Right lung (tissue), 2 donors: ENCODE measurements at regions not wholly inside any gene's neighbourhood (a gene's known extent, or its start where the extent isn't known, plus 50 kb on each side); places are given as distances from the start of the nearest gene placed in this dataset.

Experiments used
- DNase-seq, 2 donors: peaks; one replicate each; pipeline ENCODE4 v3.0.0-alpha.2; 2013

- DNase-seq, result no peak
These were observed 1678.8 kb downstream of the MAT2B start for GRCh38 chr5:165184183-165184582.

GRCh38 chr5:165185716-165186115, 1680.3 kb downstream of the MAT2B start:
- no peak for DNase-seq

- no peak for DNase-seq
These were observed 1682.4 kb downstream of the MAT2B start for GRCh38 chr5:165187815-165188214.

GRCh38 chr5:165188556-165189175, 1683.2 kb downstream of the MAT2B start:
- DNase-seq, result no peak

GRCh38 chr5:165196961-165197360, 1691.5 kb downstream of the MAT2B start:
- no peak for DNase-seq

DNA sequence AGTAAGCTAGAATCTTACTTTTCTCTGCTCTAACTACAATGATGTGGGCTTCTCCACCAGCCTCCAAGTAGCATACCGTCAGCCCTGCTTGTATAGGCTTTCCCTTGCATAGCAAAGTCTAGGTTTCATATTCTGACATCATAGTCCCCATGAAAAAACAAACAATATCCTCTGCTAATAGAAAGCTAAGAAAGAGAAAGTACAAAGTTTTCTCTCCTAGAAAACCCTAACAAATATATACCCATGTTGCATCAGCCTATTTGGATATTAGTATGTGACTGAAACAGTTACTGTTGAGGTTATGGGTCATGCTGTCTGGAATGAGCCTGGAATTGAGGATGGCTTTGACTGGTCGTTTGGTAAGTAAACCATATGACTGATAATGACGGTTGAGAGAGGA, 1696.0 kb downstream of the MAT2B start:
- DNase-seq, result no peak

DNA sequence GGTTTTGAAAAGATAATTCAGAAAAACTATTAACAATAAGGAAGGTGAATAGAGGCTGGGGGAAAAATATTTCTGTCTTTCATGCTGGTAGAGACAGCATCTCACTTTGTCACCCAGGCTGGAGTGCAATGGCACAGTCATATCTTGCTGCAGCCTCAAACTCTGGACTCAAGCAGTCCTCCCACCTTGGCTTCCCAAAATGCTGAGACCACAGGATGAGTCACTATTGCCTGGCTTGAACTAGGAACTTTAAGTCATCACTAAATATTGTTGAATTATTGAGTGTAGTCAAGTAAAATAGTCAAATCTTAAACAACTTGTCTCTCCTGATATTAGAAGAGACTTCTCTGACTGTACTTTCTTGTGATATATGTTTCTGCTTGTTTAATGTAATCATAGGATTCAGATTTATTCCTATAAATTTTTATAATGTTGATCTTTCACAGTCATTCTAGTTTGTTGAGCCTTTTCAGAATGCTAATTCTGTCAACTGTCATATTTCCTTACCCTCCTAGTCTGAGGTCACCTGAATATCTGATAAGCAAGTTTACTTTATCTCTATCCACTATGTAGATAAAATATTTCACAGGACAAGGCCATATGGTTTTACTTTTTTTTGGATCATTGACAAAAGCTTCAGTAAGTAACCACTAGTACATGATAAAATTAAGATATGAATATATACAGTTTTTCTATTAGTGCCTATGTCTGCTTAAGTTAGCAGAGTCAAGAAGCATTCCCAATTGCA, 1696.5 kb downstream of the MAT2B start:
- no peak for DNase-seq

GRCh38 chr5:165202519-165202910, 1697.1 kb downstream of the MAT2B start:
- DNase-seq, result no peak

DNA sequence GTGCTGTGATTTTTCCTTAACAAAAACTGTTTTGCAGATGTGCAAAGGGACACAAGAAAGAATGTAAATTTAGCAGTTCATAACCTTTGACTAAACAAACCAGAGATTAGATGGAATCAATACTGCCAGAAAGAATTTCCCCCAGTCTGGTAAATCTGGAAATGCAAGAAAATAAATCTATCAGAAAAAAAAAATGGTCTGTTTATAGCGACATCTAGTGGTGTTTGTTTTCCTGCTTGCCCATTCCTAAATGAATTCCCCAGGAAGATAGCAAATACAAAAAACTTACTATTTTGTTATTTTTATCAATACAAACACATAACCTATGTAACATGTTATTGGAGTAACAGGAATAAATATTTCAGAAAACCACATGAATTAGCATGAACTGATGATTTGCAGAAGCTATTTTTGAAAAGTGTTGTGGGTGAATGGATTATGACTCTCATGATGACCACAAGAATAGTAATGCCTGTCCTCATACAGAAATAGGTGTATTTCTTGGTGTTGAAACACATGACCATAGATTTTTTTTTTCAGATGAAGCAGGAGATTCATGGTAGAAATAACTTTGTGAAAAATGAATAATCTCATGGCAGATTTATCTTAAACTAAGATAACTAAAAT, 1703.8 kb downstream of the MAT2B start:
- peak in 1 of 2 donors; percentile 26 for DNase-seq

DNA sequence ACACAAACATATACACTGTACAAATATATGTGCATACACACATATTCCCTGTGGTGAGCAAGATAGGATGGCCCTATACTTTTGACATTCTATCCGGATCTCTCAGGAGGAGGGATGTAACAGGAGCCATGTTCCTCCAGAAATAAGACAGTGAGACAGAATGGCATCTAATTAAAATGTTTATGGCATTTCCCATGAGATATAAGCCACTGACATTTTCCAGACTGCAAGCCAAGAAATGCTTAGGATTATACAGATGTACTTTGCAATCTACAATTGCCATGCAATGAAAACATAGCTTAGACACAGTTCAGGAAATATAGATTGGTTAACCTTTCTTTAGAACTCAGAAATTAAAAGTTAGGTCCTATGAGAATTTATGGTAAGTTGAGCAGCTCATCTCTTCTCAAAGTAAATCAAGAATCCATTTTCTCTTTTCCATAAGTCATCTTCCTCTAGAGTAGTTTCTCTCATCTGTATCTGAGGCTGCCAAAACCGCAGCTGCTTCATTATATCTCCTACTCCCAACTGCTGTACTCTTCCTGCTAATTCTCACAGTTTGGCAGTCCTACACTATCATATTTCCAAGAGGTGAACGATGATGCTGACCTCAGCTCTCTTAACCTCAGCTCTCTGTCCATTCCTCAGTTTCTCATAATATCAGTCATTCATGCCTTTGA, 1719.1 kb downstream of the MAT2B start:
- no peak for DNase-seq

GRCh38 chr5:165227515-165227914, 1722.1 kb downstream of the MAT2B start:
- DNase-seq, result no peak

- DNase-seq, result no peak
These were observed 1722.8 kb downstream of the MAT2B start for GRCh38 chr5:165228184-165228583.

- DNase-seq, result no peak
These were observed 1726.5 kb downstream of the MAT2B start for GRCh38 chr5:165231821-165232508.

- DNase-seq, result peak in 1 of 2 donors; percentile 23
These were observed 1727.2 kb downstream of the MAT2B start for GRCh38 chr5:165232509-165233028.

- no peak for DNase-seq
These were observed 1736.4 kb downstream of the MAT2B start for GRCh38 chr5:165241811-165242210.

GRCh38 chr5:165242646-165243045, 1737.2 kb downstream of the MAT2B start:
- DNase-seq, result no peak

DNA sequence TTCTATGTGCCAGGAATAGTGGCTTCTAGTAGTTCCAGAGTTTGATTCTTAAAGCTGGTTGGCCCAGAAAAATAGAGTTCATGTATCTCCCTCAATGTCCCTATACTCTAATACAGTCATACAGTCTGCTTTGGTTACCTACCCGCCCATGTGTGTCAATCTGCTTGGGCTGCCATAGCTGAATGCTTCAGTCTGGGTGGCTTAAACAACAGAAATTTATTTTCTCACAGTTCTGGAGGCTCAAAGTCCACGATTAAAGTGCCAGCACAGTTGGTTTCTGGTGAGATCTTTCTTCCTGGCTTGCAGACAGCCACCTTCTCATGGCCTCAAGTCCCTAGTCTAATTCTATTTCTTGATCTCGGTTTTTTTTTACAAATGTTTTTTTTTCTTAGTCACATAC, 1739.0 kb downstream of the MAT2B start:
- no peak for DNase-seq

DNA sequence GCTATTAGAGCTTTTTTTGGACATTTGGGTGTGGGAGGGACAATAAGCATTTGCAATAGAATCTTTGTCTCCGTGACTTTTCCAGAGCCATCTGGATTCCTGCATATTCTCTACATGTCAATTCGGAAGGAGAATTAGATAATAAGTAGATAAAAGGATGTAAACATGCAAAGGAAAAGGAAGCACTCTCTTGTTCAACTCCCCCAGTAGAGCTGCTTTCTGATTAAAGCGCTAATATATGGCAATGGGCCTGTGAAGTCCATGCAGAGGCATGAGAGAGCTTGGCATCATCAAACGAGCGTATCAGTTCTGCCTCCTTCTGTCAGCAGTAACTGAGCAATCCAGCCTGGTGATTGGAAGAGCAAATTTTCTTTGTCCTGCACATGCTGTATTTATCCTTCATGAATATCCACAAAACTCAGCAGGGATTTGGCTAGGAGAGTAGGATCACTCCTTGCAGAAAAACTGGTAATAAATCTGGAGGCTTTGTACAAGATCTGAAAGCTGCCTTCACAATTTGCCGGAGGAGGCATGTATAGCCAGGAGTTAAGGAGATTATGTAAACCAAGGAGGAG, 1752.9 kb downstream of the MAT2B start:
- no peak for DNase-seq

- peak in 1 of 2 donors; percentile 52 for DNase-seq
These were observed 1755.0 kb downstream of the MAT2B start for GRCh38 chr5:165260426-165260825.

DNA sequence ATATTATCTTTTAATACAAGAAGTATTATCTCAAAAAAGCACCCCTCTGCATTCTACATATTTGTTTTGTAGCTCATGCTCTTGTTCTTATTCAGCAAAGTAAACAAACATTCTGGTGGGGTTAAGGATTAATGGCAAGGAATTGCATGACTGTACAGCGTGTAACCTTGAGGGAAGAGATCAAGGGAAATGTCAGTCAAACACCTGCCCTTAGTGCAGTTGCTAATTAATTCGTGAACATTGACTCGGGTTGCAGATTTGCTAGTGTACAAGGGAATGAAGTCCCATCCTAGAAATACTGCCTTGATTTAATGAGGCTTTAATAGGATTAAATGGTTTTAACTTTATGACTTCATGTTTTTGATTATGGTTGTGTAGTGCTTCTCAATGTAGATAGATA, 1758.1 kb downstream of the MAT2B start:
- no peak for DNase-seq

- DNase-seq, result no peak
These were observed 1761.5 kb downstream of the MAT2B start for GRCh38 chr5:165266939-165267338.
